ENCODE measurements at regions not wholly inside any gene's neighbourhood (a gene's known extent, or its start where the extent isn't known, plus 50 kb on each side); places are given as distances from the start of the nearest gene placed in this dataset.

DNA sequence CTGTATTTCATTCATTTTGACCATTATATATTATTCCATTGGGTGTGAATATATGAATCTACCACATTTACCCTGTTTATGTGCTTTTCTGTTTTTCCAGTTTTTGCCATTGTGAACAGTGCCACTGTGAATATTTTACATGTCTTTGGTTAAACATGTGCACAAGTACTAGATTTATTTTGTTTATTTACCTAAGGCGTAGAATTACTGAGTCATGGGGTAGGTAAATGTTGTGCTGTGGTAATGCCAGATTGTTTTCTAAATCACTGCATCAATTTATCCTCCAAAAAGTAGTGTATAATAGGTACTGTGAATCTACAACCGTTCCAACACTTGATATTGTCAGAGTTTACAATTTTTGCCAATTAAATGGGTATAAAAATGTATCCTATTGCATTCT, 362.1 kb upstream of the AGTR1 start:
- ATAC-seq (ENCODE audit: low read depth) (no peak), DNase-seq (no peak)
- POLR2A ChIA-PET (ENCODE audit: unreplicated experiment) = no interaction called here
- Histone ChIP-seq H2AK5ac (ENCODE audit: low read depth, low read length) (no peak overlapping the region), H2BK20ac (ENCODE audit: low read depth, low read length) (no peak overlapping the region), H2BK5ac (ENCODE audit: low read depth, low read length, poor library complexity, severe bottlenecking) (no peak overlapping the region), H3K4me3 (ENCODE audit: insufficient read depth, low read depth, low read length) (no peak overlapping the region), H4K5ac (ENCODE audit: low read depth, low read length) (no peak overlapping the region), H3K18ac (ENCODE audit: low read depth, low read length) (no peak overlapping the region), H3K4ac (ENCODE audit: low read depth, low read length) (no peak overlapping the region), H2BK15ac (ENCODE audit: low read depth, low read length) (no peak overlapping the region), H3K9ac (ENCODE audit: low read depth, low read length) (no peak overlapping the region), H3K4me1 (ENCODE audit: control insufficient read depth, insufficient read depth, low read length) (peaks cover 2% of the 10 kb centered on the region; the same call in 1 of the 2 replicates), H3K4me2 (ENCODE audit: low read depth, low read length) (no peak overlapping the region), H4K8ac (ENCODE audit: low read depth in 2 of 2, low read length in 2 of 2) (no peak overlapping the region), H3K9me3 (ENCODE audit: control insufficient read depth, insufficient read depth, low read length) (no peaks in the 10 kb centered on the region), H3K79me1 (ENCODE audit: low read depth in 1 of 2, low read length in 2 of 2) (no peaks in the 10 kb centered on the region), H3K56ac (ENCODE audit: extremely low read depth, insufficient read depth, low read length) (no peak overlapping the region), H4K20me1 (ENCODE audit: insufficient read depth, low read length) (no peaks in the 10 kb centered on the region), H2AFZ (replicated peaks; ENCODE audit: low read length, poor library complexity) (no peak overlapping the region), H3K9me1 (ENCODE audit: insufficient read depth, low read length) (no peaks in the 10 kb centered on the region), H3K23ac (ENCODE audit: low read depth, low read length) (no peak overlapping the region), H4K91ac (ENCODE audit: insufficient read depth, low read depth, low read length) (no peak overlapping the region), H3K14ac (replicated peaks; ENCODE audit: low read depth, low read length) (no peak overlapping the region), H3K27me3 (ENCODE audit: control insufficient read depth, insufficient read depth, low read length) (no peaks in the 10 kb centered on the region), H2AK9ac (replicated peaks; ENCODE audit: low read depth, low read length, poor library complexity) (no peak overlapping the region), H3K27ac (ENCODE audit: insufficient read depth, low read length) (no peak overlapping the region), H3K36me3 (ENCODE audit: control insufficient read depth, insufficient read depth, low read length) (no peaks in the 10 kb centered on the region), H2BK120ac (ENCODE audit: low read depth, low read length) (no peak overlapping the region)
- WGBS, 2 experiments (ENCODE audit: extremely low coverage in 2 of 2, insufficient read length in 1 of 2) = no CpG with 5 or more reads among the region's 2 CpGs
- CTCF ChIA-PET = no interaction called here
- dilution Hi-C loops (cut with HindIII; ENCODE audit: low sequenced_read_pairs, unreplicated experiment) (no loop called here), intact Hi-C loops (cut with micrococcal nuclease) (no loop called here), in situ Hi-C loops (cut with MboI; ENCODE audit: low sequenced_read_pairs) (no loop called here)
- no TSS peak for BruUV-seq (replicated peaks)
- TF ChIP-seq MXI1 (IDR thresholded peaks at IDR 0.05; ENCODE audit: borderline replicate concordance, low read depth, low read length) = no peak
- no peak for TF ChIP-seq BHLHE40 (IDR thresholded peaks at IDR 0.05; ENCODE audit: low read depth, low read length)
- TF ChIP-seq CHD1 (IDR thresholded peaks at IDR 0.05; ENCODE audit: low read depth, low read length) = no peak
- no peak for TF ChIP-seq SMC3 (IDR thresholded peaks at IDR 0.05; ENCODE audit: low read depth, low read length)
- no peak for TF ChIP-seq MAZ (IDR thresholded peaks at IDR 0.05; ENCODE audit: borderline replicate concordance, low read depth, low read length)
- TF ChIP-seq MAFK (IDR thresholded peaks at IDR 0.05; ENCODE audit: low read depth, low read length) = no peak
- TF ChIP-seq, protein P1, sequence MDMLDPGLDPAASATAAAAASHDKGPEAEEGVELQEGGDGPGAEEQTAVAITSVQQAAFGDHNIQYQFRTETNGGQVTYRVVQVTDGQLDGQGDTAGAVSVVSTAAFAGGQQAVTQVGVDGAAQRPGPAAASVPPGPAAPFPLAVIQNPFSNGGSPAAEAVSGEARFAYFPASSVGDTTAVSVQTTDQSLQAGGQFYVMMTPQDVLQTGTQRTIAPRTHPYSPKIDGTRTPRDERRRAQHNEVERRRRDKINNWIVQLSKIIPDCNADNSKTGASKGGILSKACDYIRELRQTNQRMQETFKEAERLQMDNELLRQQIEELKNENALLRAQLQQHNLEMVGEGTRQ (IDR thresholded peaks at IDR 0.05; ENCODE audit: low read depth, low read length) = no peak
- TF ChIP-seq RAD21 (IDR thresholded peaks at IDR 0.05; ENCODE audit: low read length) = no peak
- TF ChIP-seq CEBPB (IDR thresholded peaks at IDR 0.05; ENCODE audit: low read depth, low read length) = no peak
- no peak for TF ChIP-seq FOS (IDR thresholded peaks at IDR 0.05; ENCODE audit: low read depth, low read length)

Measured in IMR-90 (cell line).